Stimulated activated CD4-positive, alpha-beta T cell treated with anti-CD3 and anti-CD28 coated beads, Interleukin-1b, Interleukin-23, amount 100 ng/mL, for 24 hours (primary cell): ENCODE measurements at regions not wholly inside any gene's neighbourhood (a gene's known extent, or its start where the extent isn't known, plus 50 kb on each side); places are given as distances from the start of the nearest gene placed in this dataset.

Source experiments
- DNase-seq, 4 experiments: peaks; one replicate each; pipeline ENCODE4 v3.0.0-alpha.2; 2020; ENCODE audit warnings: low read depth in 4 of 4, low spot score in 1 of 4

DNA sequence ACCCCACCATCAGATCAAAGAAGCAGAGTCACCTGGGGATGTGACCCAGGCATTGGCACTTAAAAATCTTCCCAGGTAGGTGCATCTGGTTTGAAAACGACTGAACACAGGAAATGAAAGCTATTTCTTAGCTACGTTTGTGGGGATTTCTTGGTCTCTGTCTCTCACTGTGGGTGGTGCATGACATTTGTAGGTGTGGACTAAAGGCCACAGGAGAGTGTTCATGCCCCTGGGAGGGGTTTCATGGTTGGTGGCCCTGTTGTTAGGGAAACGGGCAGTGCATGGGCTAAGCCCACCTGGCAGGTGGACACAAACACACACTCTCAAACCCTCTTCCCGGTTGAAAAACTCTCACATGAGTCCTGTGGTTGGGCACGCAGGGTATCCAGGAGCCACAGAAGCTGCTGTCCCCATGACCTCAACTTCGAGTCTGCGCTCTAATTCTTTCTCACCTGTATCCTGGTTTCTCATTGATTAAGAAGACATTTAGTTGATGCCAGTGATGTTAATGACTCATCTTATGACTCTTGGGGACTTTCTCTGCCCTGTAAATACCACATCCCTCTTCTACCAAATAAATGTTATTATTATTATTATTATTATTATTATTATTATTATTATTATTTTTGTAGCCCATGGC, 119.4 kb downstream of the MRPS6 start:
- no peak for DNase-seq

DNA sequence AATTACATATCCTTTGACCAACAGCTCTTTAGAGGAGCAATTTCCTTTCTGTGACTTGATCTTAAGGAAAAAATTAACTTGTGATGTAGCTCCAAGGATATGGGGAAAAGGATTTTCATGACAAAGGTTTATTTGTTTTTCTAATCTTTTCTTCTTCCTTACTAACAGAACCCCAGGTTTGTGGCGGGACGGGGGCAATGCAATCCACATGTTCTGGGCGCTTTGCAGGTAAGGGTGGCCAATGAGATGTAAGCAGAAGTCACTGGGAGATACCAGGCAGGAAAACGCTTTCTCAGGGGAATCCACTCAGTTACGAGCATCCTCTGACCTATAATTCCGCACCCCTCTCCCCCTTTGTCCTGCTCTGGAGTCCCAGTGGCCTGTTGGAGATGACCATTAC, 122.0 kb downstream of the MRPS6 start:
- no peak for DNase-seq

DNA sequence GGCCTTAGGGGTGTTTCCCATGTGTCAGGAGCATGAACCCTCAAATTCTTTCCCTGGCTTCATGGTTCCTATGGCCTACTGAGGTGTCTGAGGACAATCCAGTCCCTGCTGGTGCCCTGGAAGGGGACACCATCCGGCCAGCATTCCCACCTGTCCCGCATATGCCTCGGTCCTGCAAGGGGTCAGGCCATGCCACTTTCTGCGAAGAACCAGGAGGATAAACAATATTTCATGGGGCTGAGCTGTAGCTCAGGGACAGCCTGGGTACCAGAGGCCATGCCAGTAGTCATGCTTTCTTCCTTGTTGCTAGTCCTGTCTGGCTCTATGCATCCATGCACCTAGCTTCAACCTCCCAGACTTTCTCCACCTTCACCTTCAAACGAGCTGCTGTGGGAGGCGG, 123.6 kb downstream of the MRPS6 start:
- no peak for DNase-seq

DNA sequence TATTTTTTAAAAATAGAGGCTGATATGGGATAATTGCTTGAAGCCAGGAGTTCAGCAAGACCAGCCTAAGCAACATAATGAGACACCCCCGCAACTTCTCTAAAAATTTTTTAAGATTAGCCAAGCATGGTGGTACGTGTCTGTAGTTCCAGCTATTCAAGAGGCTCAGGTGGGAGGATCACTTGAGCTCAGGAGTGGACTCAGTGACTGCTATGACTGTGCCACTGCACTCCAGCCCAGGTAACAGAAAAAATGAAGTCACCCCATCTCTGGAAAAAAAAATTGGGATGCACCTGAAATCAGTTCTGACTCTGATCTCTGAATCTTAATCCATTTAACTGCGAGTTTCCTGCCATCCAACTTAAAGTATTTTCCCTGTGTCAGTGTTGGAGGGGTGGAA, 124.2 kb downstream of the MRPS6 start:
- DNase-seq: no peak

DNA sequence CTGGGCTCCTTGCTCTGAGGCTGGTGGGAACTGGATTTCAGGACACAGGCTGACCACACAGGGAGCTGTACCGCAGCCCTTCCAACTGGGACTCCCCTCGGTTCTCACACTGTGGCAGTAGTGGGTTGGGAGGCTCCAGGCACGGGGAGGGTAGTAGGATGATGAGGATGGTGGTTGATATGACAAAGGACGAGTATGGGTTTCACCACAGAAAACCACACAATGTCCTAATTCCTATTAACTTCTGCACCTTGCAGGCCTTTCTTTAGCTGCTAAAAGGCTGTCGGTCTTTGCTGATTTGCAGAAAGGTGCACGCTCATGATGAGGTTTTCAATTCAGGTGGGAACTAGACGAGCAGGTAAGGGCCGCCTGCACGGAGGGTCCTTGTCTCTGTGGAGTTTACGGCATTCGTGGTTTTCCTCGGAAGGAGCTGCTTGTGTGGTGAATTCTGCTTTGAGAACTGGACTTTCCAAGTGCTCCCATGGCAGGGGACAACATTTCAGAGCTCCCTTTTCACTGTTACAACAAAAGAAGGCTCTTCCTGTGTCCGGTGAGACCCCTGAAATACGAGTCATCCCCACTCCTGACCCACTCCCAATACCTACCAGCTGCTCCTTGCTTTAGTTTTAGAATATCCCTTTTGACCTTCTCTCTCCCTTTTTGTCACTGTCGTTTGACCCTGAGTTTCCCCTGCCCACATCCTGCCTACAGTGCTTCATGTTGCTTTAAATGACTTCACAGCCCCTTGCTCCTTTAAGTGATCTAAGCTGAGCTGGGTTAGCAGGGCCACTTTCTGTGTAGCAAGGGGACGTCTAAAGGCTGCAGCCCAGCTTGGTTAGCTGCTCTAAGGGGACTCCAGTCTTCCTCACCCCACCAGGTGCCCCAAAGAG, 125.1 kb downstream of the MRPS6 start:
- no peak for DNase-seq

DNA sequence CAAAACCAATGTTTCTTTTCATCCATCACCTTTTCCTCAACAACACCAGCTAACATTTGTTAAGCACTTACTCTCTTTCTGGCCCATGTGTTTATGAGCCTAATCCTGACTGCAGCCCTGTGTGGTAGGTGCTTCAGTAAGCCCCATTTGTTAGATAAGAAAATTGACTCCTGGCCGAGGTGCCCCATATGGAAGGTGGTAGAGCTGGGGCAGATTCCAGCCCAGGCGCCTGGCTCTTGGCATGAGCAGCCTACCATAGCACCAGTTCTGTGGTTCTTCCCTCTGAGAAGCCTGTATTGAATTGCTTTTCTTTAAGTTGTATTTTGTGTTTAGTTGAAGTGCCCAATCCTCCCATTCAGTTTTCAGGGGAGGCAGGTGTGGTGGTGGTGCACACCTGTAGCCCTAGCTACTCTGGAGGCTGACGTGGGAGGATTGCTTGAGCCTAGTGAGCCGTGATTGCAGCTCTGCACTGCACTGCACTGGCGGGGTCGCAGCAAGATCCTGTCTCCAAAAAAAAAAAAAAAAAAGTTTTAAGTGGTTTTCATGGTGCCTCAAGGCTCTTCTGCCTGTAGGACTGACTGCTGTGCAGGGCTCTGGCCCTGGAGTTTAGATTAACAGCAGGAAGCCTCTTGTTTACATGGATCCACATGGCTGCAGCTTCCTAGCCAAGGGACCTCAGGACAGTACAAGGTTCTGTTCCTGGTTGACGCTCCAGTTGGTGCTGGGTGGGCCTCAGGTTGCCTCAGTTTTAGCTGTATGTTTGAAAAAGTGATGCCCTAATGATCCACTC, 125.9 kb downstream of the MRPS6 start:
- no peak for DNase-seq

DNA sequence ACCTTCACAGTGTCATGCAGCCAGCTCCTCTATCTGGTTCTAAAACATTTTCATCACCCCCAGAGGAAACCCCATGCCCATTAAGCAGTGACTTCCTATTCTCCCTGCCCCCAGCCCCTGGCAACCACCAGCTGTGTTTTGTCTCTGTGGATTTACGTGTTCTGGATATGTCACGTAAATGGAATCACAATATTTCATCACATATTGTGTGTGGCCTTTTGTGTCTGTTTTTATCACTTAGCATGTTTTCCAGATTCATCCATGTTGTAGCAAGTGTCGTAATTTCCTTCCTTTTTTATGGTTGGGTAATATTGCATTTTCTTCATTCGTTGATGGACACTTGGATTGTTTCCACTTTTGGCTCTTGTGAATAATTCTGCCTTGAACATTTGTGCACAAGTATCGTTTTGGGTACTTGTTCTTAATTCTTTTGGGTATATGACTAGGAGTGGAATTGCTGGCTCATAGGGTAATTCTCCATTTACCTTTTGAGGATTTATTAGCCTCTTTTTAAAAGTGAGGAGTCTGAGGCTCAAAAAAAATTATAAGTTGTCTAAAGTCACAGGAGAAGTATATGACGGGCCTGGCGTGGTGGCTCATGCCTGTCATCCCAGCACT, 127.0 kb downstream of the MRPS6 start:
- no peak for DNase-seq

DNA sequence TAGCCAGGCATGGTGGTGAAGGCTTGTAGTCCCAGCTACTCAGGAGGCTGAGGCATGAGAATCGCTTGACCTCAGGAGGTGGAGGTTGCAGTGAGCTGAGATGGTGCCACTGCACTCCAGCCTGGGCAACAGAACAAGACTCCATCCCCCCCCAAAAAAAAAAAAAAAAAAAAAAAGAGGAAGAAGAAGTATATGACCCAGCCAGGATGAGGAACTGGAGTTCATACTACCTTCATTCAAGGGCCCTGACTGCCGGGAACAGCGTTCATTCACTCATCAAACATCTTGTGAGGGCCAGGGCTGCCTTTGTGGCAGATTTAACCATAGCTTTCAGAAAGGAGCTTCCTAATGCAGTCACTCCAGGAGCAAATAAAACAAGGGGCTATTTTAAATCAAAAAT, 127.6 kb downstream of the MRPS6 start:
- no peak for DNase-seq

DNA sequence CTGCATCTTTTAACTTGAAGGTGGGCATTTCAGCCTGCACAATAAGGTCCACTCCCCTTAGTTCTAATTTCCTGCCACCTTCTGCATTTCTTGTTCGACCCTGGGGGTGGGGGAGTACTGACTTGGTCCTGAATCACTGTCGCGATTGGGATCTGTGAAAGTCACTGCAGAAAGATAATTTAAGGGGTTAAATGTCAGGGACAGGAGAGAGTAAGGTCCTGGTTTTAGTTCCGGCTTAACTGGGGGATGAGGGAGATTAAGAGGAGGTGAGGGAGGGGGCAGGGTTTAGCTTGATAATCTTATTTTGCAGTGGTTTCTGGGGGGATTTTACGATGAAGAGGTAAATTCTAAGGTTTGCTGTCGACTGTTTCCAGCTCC, 128.1 kb downstream of the MRPS6 start:
- no peak for DNase-seq

DNA sequence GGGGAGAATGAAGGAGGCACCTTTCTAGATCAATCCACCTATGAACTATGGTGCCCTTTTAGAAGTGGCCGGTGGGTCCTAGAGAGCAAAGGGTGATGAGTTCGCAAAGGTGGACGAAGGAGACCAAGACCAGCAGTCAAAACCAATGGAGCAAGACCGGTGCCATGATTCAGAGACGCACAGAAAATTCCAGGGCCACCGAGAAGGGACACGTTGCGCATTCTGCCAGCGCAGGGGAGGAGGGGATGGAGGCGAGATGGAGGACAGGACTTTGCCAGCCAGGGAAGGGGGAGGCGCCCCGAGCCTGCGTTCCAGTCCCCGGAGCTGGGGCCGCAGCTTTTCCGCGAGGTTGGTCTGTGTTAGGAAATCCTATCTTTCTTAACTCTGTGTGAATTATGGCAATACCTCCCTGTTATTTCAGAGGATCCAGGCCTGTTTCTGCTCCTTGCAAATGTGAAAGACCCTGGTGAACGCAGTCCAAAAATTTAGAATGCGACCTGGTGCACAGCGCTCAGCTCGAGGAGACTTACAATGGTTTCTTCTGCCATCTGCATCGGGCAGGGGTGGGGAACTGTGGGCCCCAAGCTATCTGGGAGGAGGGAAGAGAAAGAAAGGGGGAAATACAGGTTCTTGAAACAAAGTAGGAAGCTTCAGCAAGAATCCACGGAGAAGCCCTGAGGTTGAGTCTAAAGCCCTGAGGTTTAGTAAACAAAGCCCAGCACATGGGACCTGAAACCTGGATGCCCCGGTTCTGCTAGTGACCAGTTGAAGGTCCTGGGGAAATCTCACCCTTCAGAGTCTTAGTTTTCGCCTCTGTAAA, 129.4 kb downstream of the MRPS6 start:
- DNase-seq: no peak

DNA sequence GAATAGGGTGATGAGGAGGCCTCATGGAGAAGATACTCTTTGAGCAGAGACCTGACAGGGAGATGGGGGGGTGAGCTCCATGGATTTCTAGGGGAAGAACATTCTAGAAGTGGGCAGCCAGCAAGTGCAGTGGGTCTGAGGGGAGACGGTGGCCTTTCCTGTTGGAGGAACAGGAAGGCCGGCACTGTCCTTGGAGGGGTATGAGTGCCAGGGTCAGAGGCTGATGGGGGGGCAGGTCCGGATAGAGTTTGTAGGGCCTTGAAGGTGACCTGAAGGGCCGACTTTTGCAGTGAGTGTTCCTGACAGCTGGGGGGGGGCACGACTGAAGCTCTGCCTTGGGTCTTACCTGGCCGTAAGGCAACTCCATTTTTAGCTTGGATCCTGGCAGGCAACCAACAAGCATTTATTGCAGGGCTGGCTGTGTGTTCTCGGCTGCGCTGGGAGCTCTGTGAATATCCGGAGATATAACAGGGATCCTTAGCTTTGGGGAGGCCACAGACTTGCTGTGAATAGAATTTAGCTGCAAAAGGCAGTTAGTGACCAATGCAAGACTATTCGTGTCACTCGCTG, 130.6 kb downstream of the MRPS6 start:
- no peak for DNase-seq

DNA sequence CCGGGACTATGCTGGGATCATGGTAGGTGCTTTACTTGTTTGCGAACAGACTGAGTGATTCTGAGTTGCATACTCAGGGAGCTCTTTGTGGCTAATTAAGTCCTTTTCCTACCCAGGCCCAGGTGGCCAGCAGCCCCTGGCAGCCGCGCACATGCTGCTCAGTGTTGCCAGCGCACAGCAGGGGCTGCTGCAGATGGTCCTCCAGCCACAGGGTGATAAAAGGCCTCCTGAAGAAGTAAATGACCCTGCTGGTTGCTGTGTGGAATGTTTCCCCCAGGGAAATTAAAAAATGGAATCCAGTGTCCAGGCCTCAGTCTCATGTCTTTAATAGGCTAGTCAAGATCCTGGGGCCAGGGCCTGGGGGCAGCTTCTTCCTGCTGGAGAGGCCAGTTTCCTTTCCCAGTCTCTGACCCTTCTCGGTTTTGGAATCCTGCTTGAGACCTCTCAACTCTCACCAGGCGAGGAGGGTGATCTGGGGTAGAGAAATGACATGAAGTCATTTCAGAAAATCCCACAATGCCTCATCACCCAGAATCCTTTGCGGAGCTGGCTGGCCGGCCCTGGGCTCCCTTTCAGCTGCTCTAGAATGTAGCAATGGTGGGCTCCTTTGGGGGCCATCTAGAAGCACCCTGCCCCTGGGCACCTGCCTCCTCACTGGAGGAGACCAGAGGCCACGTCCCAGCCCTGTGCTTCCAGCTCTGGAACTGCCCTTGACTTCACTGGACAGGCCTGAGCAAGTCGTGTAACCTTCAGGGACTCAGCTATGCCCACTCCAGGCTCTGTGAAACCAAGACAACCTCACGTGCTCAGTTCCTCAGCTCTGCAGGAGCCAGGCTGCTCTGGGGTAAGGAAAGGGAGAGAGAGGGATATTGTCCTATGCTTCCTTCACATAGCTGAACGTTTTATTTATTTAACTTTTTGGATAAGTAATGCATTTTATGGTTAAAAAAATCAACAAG, 131.4 kb downstream of the MRPS6 start:
- no peak for DNase-seq

DNA sequence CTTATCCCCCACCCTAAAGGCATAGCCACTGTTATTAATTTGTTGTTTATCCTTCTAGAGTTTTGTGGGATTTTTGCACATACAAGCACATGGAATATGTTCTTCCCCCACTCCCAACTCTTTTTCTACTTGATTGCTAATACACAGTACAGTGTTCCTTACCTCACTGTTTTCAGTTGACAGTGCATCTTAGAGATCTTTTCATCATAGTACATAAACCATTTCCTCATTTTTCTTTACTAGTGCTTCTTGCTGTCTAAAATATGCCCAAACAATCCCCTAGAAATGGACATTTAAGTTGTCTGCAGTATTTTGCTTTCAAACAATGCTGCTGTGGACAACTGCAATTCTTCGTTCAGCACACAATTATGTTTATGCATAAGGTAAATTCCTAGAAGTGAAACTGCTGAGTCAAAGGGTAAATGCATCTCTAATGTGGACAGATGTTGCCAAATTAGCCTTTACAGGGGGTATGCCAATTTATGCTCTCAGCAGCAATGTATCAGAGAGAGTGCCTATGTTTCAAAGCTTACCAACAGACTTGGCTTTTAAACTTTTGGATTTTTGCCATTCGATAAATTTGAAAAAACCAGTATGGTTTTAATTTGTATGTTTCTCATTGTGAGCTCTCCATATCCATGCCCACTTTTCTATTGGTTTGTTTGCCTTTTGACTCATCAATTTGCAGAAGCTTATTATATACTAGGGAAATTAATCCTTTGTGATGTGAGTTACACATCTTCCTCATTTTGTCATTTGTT, 132.6 kb downstream of the MRPS6 start:
- no peak for DNase-seq

DNA sequence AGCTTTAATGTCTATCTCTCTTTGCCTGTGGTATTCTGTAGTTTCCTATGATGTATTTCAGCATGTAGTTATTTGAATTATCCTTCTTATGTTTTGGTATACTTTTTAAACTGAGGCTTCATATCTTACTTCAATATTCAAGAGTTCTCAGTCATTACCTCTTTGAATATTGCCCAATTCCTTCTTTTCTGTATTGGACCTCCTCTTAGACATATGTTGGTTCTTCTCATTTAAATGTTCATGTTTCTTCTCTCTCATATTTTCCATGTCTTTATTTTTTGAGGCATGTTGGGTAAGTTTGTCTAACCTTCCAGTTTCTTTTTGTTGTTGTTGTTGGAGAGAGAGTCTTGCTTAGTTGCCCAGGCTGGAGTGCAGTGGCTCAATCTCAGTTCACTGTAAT, 140.6 kb downstream of the MRPS6 start:
- DNase-seq: no peak

DNA sequence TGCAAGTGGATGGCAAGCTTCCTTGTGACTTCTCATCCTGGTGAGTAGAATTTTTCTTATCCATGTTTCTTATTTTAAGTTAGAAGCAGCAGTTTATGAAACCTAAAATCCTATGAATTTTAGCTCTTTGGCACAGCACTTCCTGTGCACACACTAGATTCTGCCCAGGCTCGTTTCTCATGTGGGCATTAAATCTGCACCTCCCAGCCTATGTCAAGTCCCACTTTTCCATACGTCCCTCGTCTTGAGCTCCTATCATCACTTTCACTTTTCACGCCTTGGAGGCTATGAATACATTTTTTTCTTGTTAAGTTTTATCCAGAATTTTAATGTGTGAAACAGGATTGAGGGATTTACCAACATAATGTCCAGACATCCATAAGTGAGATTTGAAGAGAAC, 142.1 kb downstream of the MRPS6 start:
- DNase-seq: no peak

DNA sequence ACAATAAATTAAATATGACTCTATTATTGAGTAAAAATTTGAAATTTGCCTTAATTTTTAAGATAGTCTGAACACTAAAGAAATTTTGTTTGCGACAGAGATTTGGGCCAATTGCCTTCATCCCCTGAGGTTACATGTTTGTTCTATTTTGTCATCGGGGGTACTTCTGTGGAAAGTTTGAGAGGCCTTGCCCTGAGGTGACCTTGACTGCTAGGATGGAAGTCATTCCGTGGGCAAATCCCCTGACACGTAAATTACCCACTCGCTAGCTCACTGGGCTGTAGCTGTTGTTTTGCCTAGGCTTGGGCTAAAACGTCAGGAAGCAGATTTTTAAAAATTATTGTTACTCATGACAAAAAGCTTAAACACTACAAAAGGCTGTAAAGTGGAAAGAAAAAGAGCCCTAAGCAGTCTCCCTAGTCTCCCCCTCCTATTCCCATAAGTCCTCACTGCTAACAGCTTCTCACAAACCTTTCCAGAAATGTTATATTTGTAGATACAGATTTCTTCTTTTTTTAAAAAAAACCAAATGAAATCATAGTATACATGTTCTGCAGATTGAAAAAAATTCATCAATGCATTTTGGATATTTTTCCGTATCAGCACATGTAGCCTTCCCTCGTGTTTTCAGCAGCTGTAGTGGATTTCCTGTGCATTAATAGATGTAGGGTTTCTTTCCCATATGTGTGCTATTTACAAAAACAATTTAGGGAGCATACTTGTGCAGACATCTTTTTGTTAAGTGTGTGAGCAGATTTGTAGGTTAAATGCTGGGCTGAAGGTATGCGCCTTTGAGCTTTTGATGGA, 142.7 kb downstream of the MRPS6 start:
- no peak for DNase-seq

DNA sequence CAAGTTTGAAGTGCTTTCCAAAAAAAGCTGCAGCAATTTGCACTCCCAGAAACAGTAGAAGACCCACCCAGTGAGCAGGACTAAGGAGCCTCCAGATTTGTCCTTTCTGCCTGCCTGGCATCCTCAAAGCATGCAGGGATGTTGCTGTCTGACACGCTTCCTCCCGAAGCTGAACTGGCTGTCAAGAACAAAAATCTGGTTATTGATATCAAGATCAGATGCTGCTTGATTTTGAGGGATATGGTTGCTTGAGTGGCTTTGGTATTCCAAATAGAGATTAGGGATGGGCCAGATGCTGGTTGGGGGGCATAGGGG, 143.3 kb downstream of the MRPS6 start:
- no peak for DNase-seq

DNA sequence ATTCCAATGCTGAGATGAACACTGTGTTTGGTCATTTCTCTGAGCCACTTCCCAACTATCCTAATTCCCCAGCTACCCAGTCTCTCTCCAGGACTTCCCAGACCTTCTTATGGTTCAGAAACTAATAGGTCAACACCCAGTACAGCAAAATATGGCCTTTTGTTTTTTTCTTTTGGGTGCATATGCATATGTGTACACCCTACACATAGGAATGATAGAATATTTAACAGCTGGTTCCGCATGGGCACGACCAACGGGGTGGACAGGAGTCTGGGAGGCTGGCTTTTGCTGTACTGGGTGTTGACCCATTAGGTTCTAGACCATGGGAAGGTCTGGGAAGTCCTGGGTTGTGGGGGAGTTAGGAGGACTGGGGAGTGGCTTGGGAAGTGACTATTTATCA, 143.9 kb downstream of the MRPS6 start:
- no peak for DNase-seq
